Right hindlimb (tissue), 1 donor: ENCODE measurements at regions not wholly inside any gene's neighbourhood (a gene's known extent, or its start where the extent isn't known, plus 50 kb on each side); places are given as distances from the start of the nearest gene placed in this dataset.

Experiments used
- DNase-seq: peaks from one replicate; pipeline ENCODE4 v3.0.0-alpha.2; 2018

GRCh38 chr17:33651686-33652085, 358.6 kb upstream of the ASIC2 start:
- DNase-seq: no peak

- no peak for DNase-seq
These were observed 359.8 kb upstream of the ASIC2 start for GRCh38 chr17:33652731-33653398.

- DNase-seq: no peak
These were observed 360.3 kb upstream of the ASIC2 start for GRCh38 chr17:33653399-33653788.

- no peak for DNase-seq
These were observed 364.1 kb upstream of the ASIC2 start for GRCh38 chr17:33657181-33657580.

GRCh38 chr17:33661975-33662374, 368.9 kb upstream of the ASIC2 start:
- DNase-seq: no peak

- DNase-seq: no peak
These were observed 371.2 kb upstream of the ASIC2 start for GRCh38 chr17:33664116-33664840.

- no peak for DNase-seq
These were observed 374.0 kb upstream of the ASIC2 start for GRCh38 chr17:33667052-33667509.

- no peak for DNase-seq
These were observed 374.6 kb upstream of the ASIC2 start for GRCh38 chr17:33667671-33668070.

GRCh38 chr17:33668516-33668915, 375.4 kb upstream of the ASIC2 start:
- DNase-seq: no peak

GRCh38 chr17:33671491-33671890, 378.4 kb upstream of the ASIC2 start:
- no peak for DNase-seq

- DNase-seq: peak; percentile 76
These were observed 381.6 kb upstream of the ASIC2 start for GRCh38 chr17:33674685-33675084.

- DNase-seq: no peak
These were observed 383.3 kb upstream of the ASIC2 start for GRCh38 chr17:33676444-33676843.

GRCh38 chr17:33679595-33679994, 386.5 kb upstream of the ASIC2 start:
- DNase-seq: no peak

GRCh38 chr17:33680472-33680871, 387.4 kb upstream of the ASIC2 start:
- DNase-seq: no peak

GRCh38 chr17:33682599-33682998, 389.5 kb upstream of the ASIC2 start:
- no peak for DNase-seq

GRCh38 chr17:33684735-33685134, 391.6 kb upstream of the ASIC2 start:
- DNase-seq: no peak

- no peak for DNase-seq
These were observed 393.1 kb upstream of the ASIC2 start for GRCh38 chr17:33686171-33686570.

- DNase-seq: no peak
These were observed 394.7 kb upstream of the ASIC2 start for GRCh38 chr17:33687831-33688230.

- peak; percentile 42 for DNase-seq
These were observed 395.7 kb upstream of the ASIC2 start for GRCh38 chr17:33688771-33689170.

GRCh38 chr17:33689725-33690124, 396.6 kb upstream of the ASIC2 start:
- no peak for DNase-seq

GRCh38 chr17:33695431-33695830, 402.3 kb upstream of the ASIC2 start:
- DNase-seq: no peak

- no peak for DNase-seq
These were observed 403.0 kb upstream of the ASIC2 start for GRCh38 chr17:33696102-33696501.

GRCh38 chr17:33697557-33697956, 404.5 kb upstream of the ASIC2 start:
- no peak for DNase-seq

GRCh38 chr17:33701910-33702309, 408.8 kb upstream of the ASIC2 start:
- no peak for DNase-seq

GRCh38 chr17:33704856-33705255, 411.8 kb upstream of the ASIC2 start:
- DNase-seq: no peak
